Fibroblast of lung (primary cell): ENCODE measurements at regions not wholly inside any gene's neighbourhood (a gene's known extent, or its start where the extent isn't known, plus 50 kb on each side); places are given as distances from the start of the nearest gene placed in this dataset.

Experiments
- CTCF ChIP-seq, 2 donors: IDR thresholded peaks in 1 of 2; conservative IDR thresholded peaks in 1 of 2; 1 replicate in 1 of 2; 2 replicates in 1 of 2; pipeline ENCODE4 v1.5.1; 2011 to 2012; ENCODE audit warnings: low read length in 2 of 2, control low read depth in 1 of 2, inconsistent platforms in 1 of 2, low read depth in 1 of 2, mild to moderate bottlenecking in 1 of 2
- EZH2 ChIP-seq: IDR thresholded peaks from 2 replicates; pipeline ENCODE4 v1.5.1; 2012; ENCODE audit warnings: low read length, control low read depth, mild to moderate bottlenecking; ENCODE audit errors: missing control alignments

- TF ChIP-seq CTCF (conservative IDR thresholded peaks at IDR 0.05 in 1 of 2, IDR thresholded peaks at IDR 0.05 in 1 of 2; ENCODE audit: low read depth in 1 of 2, low read length in 2 of 2) (no peak), EZH2 (no peak)
These were observed 771.4 kb downstream of the AACS start for GRCh38 chr12:125836647-125837046.
